ENCODE measurements at regions not wholly inside any gene's neighbourhood (a gene's known extent, or its start where the extent isn't known, plus 50 kb on each side); places are given as distances from the start of the nearest gene placed in this dataset.

DNA sequence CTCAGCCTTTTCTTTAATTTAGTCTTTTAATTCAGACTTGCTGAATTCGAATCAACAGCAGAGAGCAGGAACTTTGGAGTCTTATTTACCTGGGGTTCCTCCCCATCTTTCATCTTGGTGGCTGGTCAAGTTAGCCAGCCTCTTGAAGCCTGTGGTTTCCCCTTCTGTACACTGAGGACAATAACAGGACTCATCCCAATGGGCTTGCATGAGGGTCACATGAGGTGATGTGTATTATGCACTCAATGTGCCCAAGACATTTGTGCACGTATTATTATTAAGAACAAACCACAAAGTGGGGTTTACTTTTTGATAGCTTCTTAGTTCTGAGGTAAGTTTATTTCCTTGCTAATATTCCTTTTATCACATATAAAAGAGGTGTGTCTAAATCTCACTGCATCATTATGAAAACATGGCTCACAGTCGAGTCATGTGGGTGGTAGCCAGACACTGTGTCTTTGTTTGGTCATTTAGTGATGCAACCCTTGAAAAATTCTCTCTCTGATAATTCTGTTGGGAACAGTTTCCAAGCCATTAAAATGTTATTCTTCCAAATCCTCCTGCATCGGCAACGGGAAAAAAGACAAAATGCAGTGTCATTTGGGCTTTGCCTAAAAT lies 86.5 kb upstream of the GRB10 start:
- no peak for TF ChIP-seq POLR2AphosphoS5 (IDR thresholded peaks at IDR 0.05; ENCODE audit: low read depth, low read length)
- TF ChIP-seq RXRA (IDR thresholded peaks at IDR 0.05; ENCODE audit: borderline replicate concordance, low read depth), result no peak
- TF ChIP-seq, protein P1, sequence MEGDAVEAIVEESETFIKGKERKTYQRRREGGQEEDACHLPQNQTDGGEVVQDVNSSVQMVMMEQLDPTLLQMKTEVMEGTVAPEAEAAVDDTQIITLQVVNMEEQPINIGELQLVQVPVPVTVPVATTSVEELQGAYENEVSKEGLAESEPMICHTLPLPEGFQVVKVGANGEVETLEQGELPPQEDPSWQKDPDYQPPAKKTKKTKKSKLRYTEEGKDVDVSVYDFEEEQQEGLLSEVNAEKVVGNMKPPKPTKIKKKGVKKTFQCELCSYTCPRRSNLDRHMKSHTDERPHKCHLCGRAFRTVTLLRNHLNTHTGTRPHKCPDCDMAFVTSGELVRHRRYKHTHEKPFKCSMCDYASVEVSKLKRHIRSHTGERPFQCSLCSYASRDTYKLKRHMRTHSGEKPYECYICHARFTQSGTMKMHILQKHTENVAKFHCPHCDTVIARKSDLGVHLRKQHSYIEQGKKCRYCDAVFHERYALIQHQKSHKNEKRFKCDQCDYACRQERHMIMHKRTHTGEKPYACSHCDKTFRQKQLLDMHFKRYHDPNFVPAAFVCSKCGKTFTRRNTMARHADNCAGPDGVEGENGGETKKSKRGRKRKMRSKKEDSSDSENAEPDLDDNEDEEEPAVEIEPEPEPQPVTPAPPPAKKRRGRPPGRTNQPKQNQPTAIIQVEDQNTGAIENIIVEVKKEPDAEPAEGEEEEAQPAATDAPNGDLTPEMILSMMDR (IDR thresholded peaks at IDR 0.05), result no peak
- no peak for TF ChIP-seq EZH2phosphoT487 (IDR thresholded peaks at IDR 0.05; ENCODE audit: borderline replicate concordance, low read depth)
- TF ChIP-seq TAF1 (IDR thresholded peaks at IDR 0.05; ENCODE audit: borderline replicate concordance, low read depth, low read length), result no peak

Data from SK-N-SH (cell line).